IMR-90 (cell line): ENCODE measurements at regions not wholly inside any gene's neighbourhood (a gene's known extent, or its start where the extent isn't known, plus 50 kb on each side); places are given as distances from the start of the nearest gene placed in this dataset.

ENCODE experiments used
- ATAC-seq: fragments of 200-7000 bp; cut with Tn5 transposase; 2 replicates; pipeline ENCODE4 v1.9.1; 2020; ENCODE audit warnings: low read depth, mild to moderate bottlenecking, moderate library complexity
- BruUV-seq: library from RNA; stranded (reverse); fragments of 400-500 nt; replicated peaks from 2 replicates; lab custom pipeline; 2021; lab: Mats Ljungman, UMichigan
- CTCF ChIA-PET: fragments of 300-600 bp; formaldehyde crosslinking; extraction: SDS; loops from one replicate; lab custom pipeline; 2021; ENCODE audit warnings: antibody characterized with exemption; lab: Yijun Ruan, JAX
- POLR2A ChIA-PET: fragments of 300-600 bp; sonication (Branson Sonifier 250); formaldehyde crosslinking; loops from one replicate; lab custom pipeline; 2022; ENCODE audit warnings: antibody characterized with exemption; ENCODE audit not compliant: unreplicated experiment; lab: Charles Lee
- DNase-seq: peaks from one replicate; pipeline ENCODE4 v3.0.0; 2013
- H2AFZ ChIP-seq: replicated peaks from 2 replicates; pipeline ENCODE3; 2013; ENCODE audit warnings: low read length, mild to moderate bottlenecking; ENCODE audit not compliant: poor library complexity
- H2AK5ac ChIP-seq: 2 replicates; pipeline ENCODE4 v1.6.1; 2013; ENCODE audit warnings: low read depth, low read length, inconsistent platforms
- H2AK9ac ChIP-seq: replicated peaks from 2 replicates; pipeline ENCODE3; 2013; ENCODE audit warnings: mild to moderate bottlenecking, low read depth, low read length, moderate library complexity; ENCODE audit not compliant: poor library complexity
- H2BK120ac ChIP-seq: 2 replicates; pipeline ENCODE4 v1.6.1; 2013; ENCODE audit warnings: low read depth, low read length, inconsistent platforms
- H2BK15ac ChIP-seq: 3 replicates; pipeline ENCODE4 v1.6.1; 2013; ENCODE audit warnings: low read depth, low read length, inconsistent platforms
- H2BK20ac ChIP-seq: 2 replicates; pipeline ENCODE4 v1.6.1; 2013; ENCODE audit warnings: low read depth, mild to moderate bottlenecking, inconsistent platforms, low read length, moderate library complexity
- H2BK5ac ChIP-seq: 2 replicates; pipeline ENCODE4 v1.6.1; 2013; ENCODE audit warnings: mild to moderate bottlenecking, low read depth, low read length, inconsistent platforms; ENCODE audit not compliant: poor library complexity, severe bottlenecking
- H3K14ac ChIP-seq: replicated peaks from 2 replicates; pipeline ENCODE4 v1.6.1; 2013; ENCODE audit warnings: low read depth, low read length, inconsistent platforms
- H3K18ac ChIP-seq: 2 replicates; pipeline ENCODE4 v1.6.1; 2013; ENCODE audit warnings: low read depth, low read length, control low read depth
- H3K23ac ChIP-seq: 2 replicates; pipeline ENCODE4 v1.6.1; 2013; ENCODE audit warnings: low read depth, low read length, inconsistent platforms
- H3K27ac ChIP-seq: 2 replicates; pipeline ENCODE4 v1.5.1; 2013; ENCODE audit warnings: mild to moderate bottlenecking, control low read depth, low read length; ENCODE audit not compliant: insufficient read depth
- H3K27me3 ChIP-seq: 2 replicates; pipeline ENCODE4 v1.6.1; 2013; ENCODE audit warnings: low read length; ENCODE audit not compliant: control insufficient read depth, insufficient read depth
- H3K36me3 ChIP-seq: 2 replicates; pipeline ENCODE4 v1.6.1; 2013; ENCODE audit warnings: low read length, mixed read lengths; ENCODE audit not compliant: control insufficient read depth, insufficient read depth
- H3K4ac ChIP-seq: 2 replicates; pipeline ENCODE4 v1.6.1; 2013; ENCODE audit warnings: low read depth, low read length, inconsistent platforms
- H3K4me1 ChIP-seq: 2 replicates; pipeline ENCODE4 v1.6.1; 2013; ENCODE audit warnings: low read length, mixed read lengths; ENCODE audit not compliant: control insufficient read depth, insufficient read depth
- H3K4me2 ChIP-seq: 2 replicates; pipeline ENCODE4 v1.6.1; 2013; ENCODE audit warnings: low read depth, mild to moderate bottlenecking, control low read depth, low read length, moderate library complexity
- H3K4me3 ChIP-seq: 2 replicates; pipeline ENCODE4 v1.5.1; 2013; ENCODE audit warnings: low read depth, mild to moderate bottlenecking, control low read depth, low read length, moderate library complexity; ENCODE audit not compliant: insufficient read depth
- H3K56ac ChIP-seq: 2 replicates; pipeline ENCODE4 v1.6.1; 2013; ENCODE audit warnings: low read length, inconsistent platforms; ENCODE audit not compliant: insufficient read depth; ENCODE audit errors: extremely low read depth
- H3K79me1 ChIP-seq, 2 experiments: 2 replicates each; pipeline ENCODE4 v1.6.1; 2013; ENCODE audit warnings: low read length in 2 of 2, inconsistent platforms in 1 of 2, low read depth in 1 of 2
- H3K9ac ChIP-seq: 2 replicates; pipeline ENCODE4 v1.6.1; 2013; ENCODE audit warnings: low read depth, low read length, control low read depth
- H3K9me1 ChIP-seq: 2 replicates; pipeline ENCODE4 v1.6.1; 2013; ENCODE audit warnings: low read length, inconsistent platforms; ENCODE audit not compliant: insufficient read depth
- H3K9me3 ChIP-seq: 2 replicates; pipeline ENCODE4 v1.6.1; 2013; ENCODE audit warnings: low read length; ENCODE audit not compliant: control insufficient read depth, insufficient read depth
- H4K20me1 ChIP-seq: 2 replicates; pipeline ENCODE4 v1.6.1; 2013; ENCODE audit warnings: low read length, inconsistent platforms; ENCODE audit not compliant: insufficient read depth
- H4K5ac ChIP-seq: 2 replicates; pipeline ENCODE4 v1.6.1; 2013; ENCODE audit warnings: mild to moderate bottlenecking, low read depth, low read length, control low read depth
- H4K8ac ChIP-seq, 2 experiments: 2 replicates each; pipeline ENCODE4 v1.6.1; 2013; ENCODE audit warnings: low read depth in 2 of 2, low read length in 2 of 2, control low read depth in 1 of 2, inconsistent platforms in 1 of 2
- H4K91ac ChIP-seq: 2 replicates; pipeline ENCODE4 v1.6.1; 2013; ENCODE audit warnings: low read depth, low read length, inconsistent platforms; ENCODE audit not compliant: insufficient read depth
- BHLHE40 ChIP-seq: fragments of 150-350 bp; IDR thresholded peaks from 2 replicates; pipeline ENCODE4 v1.6.1; 2016; ENCODE audit warnings: mild to moderate bottlenecking, low read depth, low read length
- CEBPB ChIP-seq: IDR thresholded peaks from 2 replicates; pipeline ENCODE4 v1.6.1; 2012; ENCODE audit warnings: low read depth, low read length, improper control_type of control experiment
- CHD1 ChIP-seq: IDR thresholded peaks from 2 replicates; pipeline ENCODE4 v1.6.1; 2012; ENCODE audit warnings: low read depth, low read length, improper control_type of control experiment
- CTCF ChIP-seq: conservative IDR thresholded peaks from 2 replicates; pipeline ENCODE4 v1.5.1; 2012; ENCODE audit warnings: mild to moderate bottlenecking, low read depth, low read length, improper control_type of control experiment
- ELK1 ChIP-seq: fragments of 150-350 bp; IDR thresholded peaks from 2 replicates; pipeline ENCODE4 v1.6.1; 2016; ENCODE audit warnings: low read depth, mild to moderate bottlenecking, low read length, moderate library complexity, borderline replicate concordance
- FOS ChIP-seq: fragments of 150-350 bp; IDR thresholded peaks from 2 replicates; pipeline ENCODE4 v1.6.1; 2016; ENCODE audit warnings: low read depth, low read length
- MAFK ChIP-seq: IDR thresholded peaks from 2 replicates; pipeline ENCODE4 v1.6.1; 2012; ENCODE audit warnings: low read depth, low read length, improper control_type of control experiment
- MAZ ChIP-seq: IDR thresholded peaks from 2 replicates; pipeline ENCODE4 v1.6.1; 2012; ENCODE audit warnings: low read depth, mild to moderate bottlenecking, low read length, improper control_type of control experiment, moderate library complexity, borderline replicate concordance
- MXI1 ChIP-seq: IDR thresholded peaks from 2 replicates; pipeline ENCODE4 v1.6.1; 2012; ENCODE audit warnings: low read depth, mild to moderate bottlenecking, low read length, moderate library complexity, borderline replicate concordance
- NFE2L2 ChIP-seq: fragments of 150-350 bp; IDR thresholded peaks from 2 replicates; pipeline ENCODE4 v1.6.1; 2016; ENCODE audit warnings: low read depth, mild to moderate bottlenecking, low read length
- POLR2A ChIP-seq: IDR thresholded peaks from 2 replicates; pipeline ENCODE4 v1.6.1; 2012; ENCODE audit warnings: mild to moderate bottlenecking, low read depth, low read length
- RAD21 ChIP-seq: IDR thresholded peaks from 2 replicates; pipeline ENCODE4 v1.6.1; 2012; ENCODE audit warnings: low read length, improper control_type of control experiment
- RCOR1 ChIP-seq: IDR thresholded peaks from 2 replicates; pipeline ENCODE4 v1.6.1; 2012; ENCODE audit warnings: mild to moderate bottlenecking, low read length, improper control_type of control experiment; ENCODE audit not compliant: insufficient replicate concordance
- RFX5 ChIP-seq: IDR thresholded peaks from 2 replicates; pipeline ENCODE4 v1.8.0; 2012; ENCODE audit warnings: low read depth, mild to moderate bottlenecking, low read length, moderate library complexity
- SMC3 ChIP-seq: fragments of 150-350 bp; IDR thresholded peaks from 2 replicates; pipeline ENCODE4 v1.6.1; 2016; ENCODE audit warnings: low read depth, mild to moderate bottlenecking, antibody characterized with exemption, low read length, moderate library complexity
- USF2 ChIP-seq: fragments of 150-350 bp; IDR thresholded peaks from 2 replicates; pipeline ENCODE4 v1.6.1; 2017; ENCODE audit warnings: mild to moderate bottlenecking, antibody characterized with exemption, low read length, low read depth
- dilution Hi-C: fragments of 300-500 bp; cut with HindIII; formaldehyde crosslinking; loops from one replicate; pipeline ENCODE4 v1.14.3; 2018; ENCODE audit warnings: low sequenced_read_pairs; ENCODE audit not compliant: unreplicated experiment
- in situ Hi-C: fragments of 300-500 bp; cut with MboI; formaldehyde crosslinking; loops from 3 replicates; pipeline ENCODE4 v1.14.3; 2019; ENCODE audit warnings: low sequenced_read_pairs, inconsistent platforms, mixed read lengths
- intact Hi-C: fragments of 100-400 bp; cut with micrococcal nuclease; formaldehyde crosslinking; loops from 2 replicates; pipeline ENCODE4 v1.10.0; 2022

DNA sequence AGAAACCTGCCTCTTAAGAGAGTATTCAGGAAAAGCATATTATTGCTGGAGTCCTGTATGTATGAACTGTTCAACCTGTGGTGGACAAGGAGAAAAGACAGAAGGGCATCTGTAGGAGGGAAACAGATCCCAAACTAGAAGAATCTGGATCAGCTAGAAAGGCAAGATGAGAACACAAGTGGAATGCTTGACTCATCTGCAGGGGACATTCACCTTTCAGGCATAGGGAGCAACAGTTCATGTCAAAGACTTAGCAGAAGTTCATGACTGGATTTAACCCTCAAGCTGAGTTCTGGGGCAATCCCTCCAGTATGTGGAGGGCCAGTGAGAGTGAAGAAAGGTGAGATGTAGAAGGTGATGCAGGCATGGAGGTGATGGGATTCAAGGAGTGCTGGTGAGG, 135.9 kb upstream of the DYNLRB2 start:
- Histone ChIP-seq H3K4me1 (no peaks in the 10 kb centered on the region), H3K14ac (no peak overlapping the region), H2AK9ac (no peak overlapping the region), H2BK120ac (no peak overlapping the region), H4K8ac (no peak overlapping the region), H4K20me1 (no peaks in the 10 kb centered on the region), H3K4me3 (no peak overlapping the region), H3K4me2 (no peak overlapping the region), H2BK20ac (no peak overlapping the region), H2AFZ (no peak overlapping the region), H3K23ac (no peak overlapping the region), H2AK5ac (no peak overlapping the region), H3K18ac (no peak overlapping the region), H3K9me3 (no peaks in the 10 kb centered on the region), H4K91ac (no peak overlapping the region), H3K9ac (no peak overlapping the region), H4K5ac (no peak overlapping the region), H2BK5ac (no peak overlapping the region), H3K56ac (no peak overlapping the region), H3K27me3 (no peaks in the 10 kb centered on the region), H3K79me1 (no peaks in the 10 kb centered on the region), H3K27ac (no peak overlapping the region), H2BK15ac (no peak overlapping the region), H3K9me1 (no peaks in the 10 kb centered on the region), H3K4ac (no peak overlapping the region), H3K36me3 (no peaks in the 10 kb centered on the region)
- POLR2A ChIA-PET, result no interaction called here
- dilution Hi-C loops (no loop called here), in situ Hi-C loops (no loop called here), intact Hi-C loops (no loop called here)
- ATAC-seq (no peak), DNase-seq (no peak)
- CTCF ChIA-PET, result no interaction called here
- TF ChIP-seq CTCF, result no peak
- no peak for TF ChIP-seq CEBPB
- TF ChIP-seq MXI1, result no peak
- TF ChIP-seq MAZ, result no peak
- no peak for TF ChIP-seq RFX5
- TF ChIP-seq MAFK, result no peak
- TF ChIP-seq NFE2L2, result no peak
- no peak for TF ChIP-seq CHD1
- no peak for TF ChIP-seq RCOR1
- TF ChIP-seq BHLHE40, result no peak
- no peak for TF ChIP-seq SMC3
- no peak for TF ChIP-seq RAD21
- no peak for TF ChIP-seq FOS
- TF ChIP-seq USF2, result no peak
- TF ChIP-seq POLR2A, result no peak
- TF ChIP-seq ELK1, result no peak
- BruUV-seq, result no TSS peak
